ENCODE measurements at regions not wholly inside any gene's neighbourhood (a gene's known extent, or its start where the extent isn't known, plus 50 kb on each side); places are given as distances from the start of the nearest gene placed in this dataset.

- Histone ChIP-seq H3K9ac (ENCODE audit: low read length) (no peak overlapping the region), H3K36me3 (ENCODE audit: insufficient read depth, low read length) (no peaks in the 10 kb centered on the region), H3K27me3 (ENCODE audit: insufficient read depth, low read depth, low read length) (peaks cover 4% of the 10 kb centered on the region), H3K9me2 (ENCODE audit: insufficient read depth, low read length) (no peaks in the 10 kb centered on the region), H3F3A (ENCODE audit: insufficient read depth, low read length, poor library complexity, severe bottlenecking) (no peaks in the 10 kb centered on the region), H3K4me2 (ENCODE audit: low read length) (no peak overlapping the region), H3K9me3 (ENCODE audit: low read length) (no peaks in the 10 kb centered on the region), H3K79me2 (replicated peaks; ENCODE audit: insufficient read depth, low read length) (no peaks in the 10 kb centered on the region), H3K4me3 (ENCODE audit: low read length) (no peak overlapping the region), H4K20me1 (ENCODE audit: insufficient read depth) (no peaks in the 10 kb centered on the region), H3K27ac (ENCODE audit: low read length) (no peak overlapping the region), H2AFZ (ENCODE audit: low read depth, low read length) (no peak overlapping the region)
- no peak for TF ChIP-seq EZH2 (IDR thresholded peaks at IDR 0.05; ENCODE audit: borderline replicate concordance, insufficient read depth, low read length, poor library complexity, severe bottlenecking)
- no peak for TF ChIP-seq TAF1 (IDR thresholded peaks at IDR 0.05; ENCODE audit: low read depth)
- TF ChIP-seq SMC3 (conservative IDR thresholded peaks at IDR 0.05; ENCODE audit: poor library complexity): no peak
- TF ChIP-seq MXI1 (conservative IDR thresholded peaks at IDR 0.05; ENCODE audit: poor library complexity, severe bottlenecking): no peak
- TF ChIP-seq POLR2AphosphoS5 (IDR thresholded peaks at IDR 0.05): no peak
- no peak for TF ChIP-seq REST (IDR thresholded peaks at IDR 0.05; ENCODE audit: borderline replicate concordance)
- TF ChIP-seq EP300 (conservative IDR thresholded peaks at IDR 0.05; ENCODE audit: poor library complexity, severe bottlenecking): no peak
- no peak for TF ChIP-seq RAD21 (conservative IDR thresholded peaks at IDR 0.05)
Measured at GRCh38 chr18:22816266-22817176, 116.6 kb upstream of the RBBP8 start.

- peaks cover 4% of the 10 kb centered on the region for H3K27me3 ChIP-seq (ENCODE audit: insufficient read depth, low read depth, low read length)
- H4K20me1 ChIP-seq (ENCODE audit: insufficient read depth): no peaks in the 10 kb centered on the region
- TF ChIP-seq REST (IDR thresholded peaks at IDR 0.05; ENCODE audit: borderline replicate concordance) (no peak), MXI1 (conservative IDR thresholded peaks at IDR 0.05; ENCODE audit: poor library complexity, severe bottlenecking) (no peak), SMC3 (conservative IDR thresholded peaks at IDR 0.05; ENCODE audit: poor library complexity) (no peak), EP300 (conservative IDR thresholded peaks at IDR 0.05; ENCODE audit: poor library complexity, severe bottlenecking) (no peak), RAD21 (conservative IDR thresholded peaks at IDR 0.05) (no peak), TAF1 (IDR thresholded peaks at IDR 0.05; ENCODE audit: low read depth) (no peak), POLR2AphosphoS5 (IDR thresholded peaks at IDR 0.05) (no peak), CTCF (IDR thresholded peaks at IDR 0.05; ENCODE audit: poor library complexity, severe bottlenecking) (no peak), EZH2 (IDR thresholded peaks at IDR 0.05; ENCODE audit: borderline replicate concordance, insufficient read depth, low read length, poor library complexity, severe bottlenecking) (no peak)
- H3K9me2 ChIP-seq (ENCODE audit: insufficient read depth, low read length): no peaks in the 10 kb centered on the region
- no peak overlapping the region for H3K4me2 ChIP-seq (ENCODE audit: low read length)
- H3K36me3 ChIP-seq (ENCODE audit: insufficient read depth, low read length): no peaks in the 10 kb centered on the region
- H2AFZ ChIP-seq (ENCODE audit: low read depth, low read length): no peak overlapping the region
- no peak overlapping the region for H3K27ac ChIP-seq (ENCODE audit: low read length)
- no peaks in the 10 kb centered on the region for H3F3A ChIP-seq (ENCODE audit: insufficient read depth, low read length, poor library complexity, severe bottlenecking)
- no peak overlapping the region for H3K4me3 ChIP-seq (ENCODE audit: low read length)
- H3K9me3 ChIP-seq (ENCODE audit: low read length): no peaks in the 10 kb centered on the region
- no peak overlapping the region for H3K9ac ChIP-seq (ENCODE audit: low read length)
- H3K79me2 ChIP-seq (replicated peaks; ENCODE audit: insufficient read depth, low read length): no peaks in the 10 kb centered on the region
Measured at GRCh38 chr18:22817844-22818243, 115.3 kb upstream of the RBBP8 start.

All from neural cell (in vitro differentiated cells).